B cell (primary cell): ENCODE measurements at regions not wholly inside any gene's neighbourhood (a gene's known extent, or its start where the extent isn't known, plus 50 kb on each side); places are given as distances from the start of the nearest gene placed in this dataset.

Source experiments
- ATAC-seq: fragments of 200-7000 bp; cut with Tn5 transposase; one replicate; pipeline ENCODE4 v1.10.0; 2021; ENCODE audit warnings: low read depth, mild to moderate bottlenecking, moderate number of reproducible peaks, moderate library complexity
- CTCF ChIA-PET: fragments of 350-600 bp; sonication (Branson Sonifier 250); formaldehyde crosslinking; loops from one replicate; lab custom pipeline; 2021; ENCODE audit warnings: antibody characterized with exemption, inconsistent platforms; lab: Charles Lee
- POLR2A ChIA-PET: fragments of 350-600 bp; sonication (Branson Sonifier 250); formaldehyde crosslinking; loops from one replicate; lab custom pipeline; 2021; ENCODE audit warnings: antibody characterized with exemption; lab: Charles Lee
- DNase-seq: peaks from one replicate; pipeline ENCODE4 v3.0.0; 2013
- H2AFZ ChIP-seq: 2 replicates; pipeline ENCODE4 v1.6.1; 2012; ENCODE audit warnings: mild to moderate bottlenecking, low read depth, low read length; ENCODE audit not compliant: insufficient read depth, poor library complexity, severe bottlenecking
- H3K27ac ChIP-seq, 2 donors: 1 replicate in 1 of 2; 2 replicates in 1 of 2; pipeline ENCODE4 v1.5.1; 2012 to 2013; ENCODE audit warnings: low read length in 2 of 2, mild to moderate bottlenecking in 2 of 2, moderate library complexity in 1 of 2
- H3K27me3 ChIP-seq, 4 experiments: fragments of 200-600 bp in 1 of 4; sonication (generic) in 1 of 4; replicated peaks in 1 of 4; 1 replicate in 2 of 4; 2 replicates in 2 of 4; pipeline versions ENCODE4 v1.6.1 to v1.7.0; 2013 to 2016; ENCODE audit warnings: low read length in 3 of 4, mild to moderate bottlenecking in 2 of 4, mixed read lengths in 1 of 4, moderate library complexity in 1 of 4; ENCODE audit not compliant: insufficient read depth in 4 of 4, control insufficient read depth in 3 of 4; ENCODE audit errors: control extremely low read depth in 1 of 4
- H3K36me3 ChIP-seq, 2 experiments: replicated peaks in 1 of 2; 1 replicate in 1 of 2; 2 replicates in 1 of 2; pipeline versions ENCODE4 v1.6.1 to v1.7.1; 2013; ENCODE audit warnings: low read length in 1 of 2; ENCODE audit not compliant: insufficient read depth in 2 of 2, control insufficient read depth in 1 of 2; ENCODE audit errors: control extremely low read depth in 1 of 2, extremely low read depth in 1 of 2
- H3K4me1 ChIP-seq, 2 donors: fragments of 200-600 bp in 1 of 2; sonication (generic) in 1 of 2; 1 replicate in 1 of 2; 2 replicates in 1 of 2; pipeline versions ENCODE4 v1.5.1 to v1.6.1; 2013 to 2017; ENCODE audit warnings: low read length in 2 of 2; ENCODE audit not compliant: control insufficient read depth in 2 of 2, insufficient read depth in 2 of 2
- H3K4me2 ChIP-seq: replicated peaks from 2 replicates; pipeline ENCODE3; 2012; ENCODE audit warnings: mild to moderate bottlenecking, low read depth, low read length; ENCODE audit not compliant: poor library complexity, severe bottlenecking
- H3K4me3 ChIP-seq, 5 experiments: fragments of 200-600 bp in 1 of 5; sonication (generic) in 1 of 5; 1 replicate in 3 of 5; 2 replicates in 2 of 5; pipeline versions ENCODE4 v1.5.1 to v1.7.0; 2011 to 2016; ENCODE audit warnings: low read length in 4 of 5, mild to moderate bottlenecking in 4 of 5, low read depth in 2 of 5, control low read depth in 1 of 5, moderate library complexity in 1 of 5; ENCODE audit not compliant: insufficient read depth in 1 of 5; ENCODE audit errors: control extremely low read depth in 1 of 5, extremely low read depth in 1 of 5
- H3K79me2 ChIP-seq: fragments of 200-600 bp; sonication (generic); one replicate; pipeline ENCODE4 v1.6.0; 2016; ENCODE audit warnings: low read length; ENCODE audit not compliant: control insufficient read depth, insufficient read depth
- H3K9ac ChIP-seq: fragments of 200-600 bp; sonication (generic); 2 replicates; pipeline ENCODE4 v1.6.1; 2017; ENCODE audit warnings: mild to moderate bottlenecking, low read length, moderate library complexity
- H3K9me3 ChIP-seq, 3 donors: one replicate each; pipeline versions ENCODE4 v1.6.1 to v1.7.1; 2013; ENCODE audit warnings: low read length in 2 of 3; ENCODE audit not compliant: control insufficient read depth in 2 of 3, insufficient read depth in 1 of 3; ENCODE audit errors: control extremely low read depth in 1 of 3
- H4K20me1 ChIP-seq: 2 replicates; pipeline ENCODE4 v1.6.0; 2012; ENCODE audit warnings: mild to moderate bottlenecking, low read length; ENCODE audit not compliant: insufficient read depth, control insufficient read depth, poor library complexity, severe bottlenecking
- H3K27ac Mint-ChIP-seq: one replicate; pipeline ENCODE4 v1.8.0; 2021; ENCODE audit warnings: mixed read lengths
- H3K27me3 Mint-ChIP-seq: one replicate; pipeline ENCODE4 v1.8.0; 2021; ENCODE audit warnings: mixed read lengths
- H3K4me1 Mint-ChIP-seq: one replicate; pipeline ENCODE4 v1.8.0; 2021; ENCODE audit warnings: mixed read lengths
- H3K4me3 Mint-ChIP-seq: one replicate; pipeline ENCODE4 v1.8.0; 2021; ENCODE audit warnings: mixed read lengths
- H3K9me3 Mint-ChIP-seq: one replicate; pipeline ENCODE4 v1.8.0; 2022; ENCODE audit warnings: mixed read lengths; ENCODE audit not compliant: insufficient read depth
- EZH2 ChIP-seq: IDR thresholded peaks from 2 replicates; pipeline ENCODE4 v1.6.1; 2012; ENCODE audit warnings: borderline replicate concordance, low read depth, mild to moderate bottlenecking, moderate library complexity, low read length; ENCODE audit not compliant: insufficient read depth, poor library complexity, severe bottlenecking
- WGBS: methylation state at CpG from one replicate; pipeline ENCODE4 v1.1.5; 2013; ENCODE audit warnings: missing lambda C conversion rate; ENCODE audit not compliant: insufficient coverage; 5-methylcytosine and 5-hydroxymethylcytosine counted together
- intact Hi-C: fragments of 100-400 bp; cut with micrococcal nuclease; formaldehyde crosslinking; loops from one replicate; pipeline ENCODE4 v1.10.0; 2022
- TF ChIP-seq, protein P1 (sequence below): fragments of 200-600 bp; IDR thresholded peaks from one replicate; pipeline ENCODE4 v1.8.0; 2022; ENCODE audit warnings: antibody characterized with exemption, mild to moderate bottlenecking

DNA sequence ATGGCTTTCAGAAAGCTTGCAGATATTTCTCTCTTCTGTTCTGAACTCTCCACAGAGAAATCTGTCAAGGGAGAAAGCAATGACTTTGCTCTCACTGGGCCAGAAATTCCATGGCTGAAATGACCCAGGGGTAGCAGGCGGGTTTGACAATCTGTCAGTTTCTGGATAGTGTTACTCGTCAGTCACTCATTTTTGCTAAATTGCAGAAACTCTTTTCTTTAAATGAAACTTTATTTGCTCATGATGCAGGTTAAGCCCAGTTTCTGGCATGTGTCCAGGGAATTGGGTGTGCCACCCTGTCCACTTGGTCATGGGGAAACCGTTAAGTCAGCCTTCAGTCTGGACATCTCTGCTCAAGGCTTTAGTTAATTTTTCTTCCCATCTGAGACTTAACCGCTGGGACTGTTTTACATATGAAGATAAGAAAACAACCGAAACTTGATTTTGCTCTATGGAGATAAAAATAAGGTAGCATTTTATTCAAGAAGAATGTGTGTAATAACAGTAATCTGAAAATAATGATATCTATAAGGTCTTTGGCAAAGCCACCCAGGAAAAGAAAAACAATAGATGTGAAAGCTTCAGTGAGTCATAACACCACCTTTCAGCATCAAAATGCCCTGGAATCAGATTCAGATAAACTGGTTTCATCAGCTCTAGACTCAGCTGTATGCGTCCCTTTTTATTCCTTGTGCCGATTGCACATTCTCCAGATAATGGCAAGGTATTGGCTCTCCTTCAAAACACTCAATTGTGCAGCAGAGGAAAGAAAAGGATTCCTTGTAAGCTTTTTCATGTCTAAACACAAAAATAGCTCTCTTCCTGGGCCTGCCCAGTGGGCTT, 308.3 kb downstream of the ZSWIM6 start:
- CTCF ChIA-PET, result interaction anchor here (0.9 kb wide), 1 partner anchor 16 kb away, joined by 4 read pairs; no protein-coding TSS in a partner anchor
- Histone ChIP-seq H3K36me3 (no peaks in the 10 kb centered on the region), H3K27ac (no peak overlapping the region), H3K27me3 (peaks cover 0 to 8% (median 0%) of the 10 kb centered on the region in 4 experiments), H3K79me2 (no peaks in the 10 kb centered on the region), H3K4me2 (no peak overlapping the region), H3K4me1 (no peaks in the 10 kb centered on the region), H4K20me1 (no peaks in the 10 kb centered on the region), H3K9me3 (no peaks in the 10 kb centered on the region), H3K4me3 (no peak overlapping the region), H2AFZ (no peak overlapping the region), H3K9ac (no peak overlapping the region)
- no peaks in the 10 kb centered on the region for H3K9me3 Mint-ChIP-seq
- DNase-seq, result no peak
- no peak for ATAC-seq
- H3K4me3 Mint-ChIP-seq, result no peak overlapping the region
- no peak overlapping the region for H3K27ac Mint-ChIP-seq
- peaks cover 16% of the 10 kb centered on the region for H3K27me3 Mint-ChIP-seq
- no peak for TF ChIP-seq EZH2
- TF ChIP-seq, protein P1, sequence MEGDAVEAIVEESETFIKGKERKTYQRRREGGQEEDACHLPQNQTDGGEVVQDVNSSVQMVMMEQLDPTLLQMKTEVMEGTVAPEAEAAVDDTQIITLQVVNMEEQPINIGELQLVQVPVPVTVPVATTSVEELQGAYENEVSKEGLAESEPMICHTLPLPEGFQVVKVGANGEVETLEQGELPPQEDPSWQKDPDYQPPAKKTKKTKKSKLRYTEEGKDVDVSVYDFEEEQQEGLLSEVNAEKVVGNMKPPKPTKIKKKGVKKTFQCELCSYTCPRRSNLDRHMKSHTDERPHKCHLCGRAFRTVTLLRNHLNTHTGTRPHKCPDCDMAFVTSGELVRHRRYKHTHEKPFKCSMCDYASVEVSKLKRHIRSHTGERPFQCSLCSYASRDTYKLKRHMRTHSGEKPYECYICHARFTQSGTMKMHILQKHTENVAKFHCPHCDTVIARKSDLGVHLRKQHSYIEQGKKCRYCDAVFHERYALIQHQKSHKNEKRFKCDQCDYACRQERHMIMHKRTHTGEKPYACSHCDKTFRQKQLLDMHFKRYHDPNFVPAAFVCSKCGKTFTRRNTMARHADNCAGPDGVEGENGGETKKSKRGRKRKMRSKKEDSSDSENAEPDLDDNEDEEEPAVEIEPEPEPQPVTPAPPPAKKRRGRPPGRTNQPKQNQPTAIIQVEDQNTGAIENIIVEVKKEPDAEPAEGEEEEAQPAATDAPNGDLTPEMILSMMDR, result no peak
- POLR2A ChIA-PET, result no interaction called here
- H3K4me1 Mint-ChIP-seq, result no peaks in the 10 kb centered on the region
- intact Hi-C loops, result no loop called here
- WGBS, result 93% methylated on average over 6 of the region's 7 CpGs
